OCI-LY1 (cell line): ENCODE measurements at regions not wholly inside any gene's neighbourhood (a gene's known extent, or its start where the extent isn't known, plus 50 kb on each side); places are given as distances from the start of the nearest gene placed in this dataset.

ENCODE experiments used
- H2AFZ ChIP-seq: fragments of 200-600 bp; sonication (generic), shearing (Covaris generic); 2 replicates; pipeline ENCODE4 v1.6.0; 2014; ENCODE audit warnings: antibody characterized with exemption, mild to moderate bottlenecking, low read length
- H3F3A ChIP-seq: fragments of 200-600 bp; sonication (generic), shearing (Covaris generic); 2 replicates; pipeline ENCODE4 v1.6.0; 2014; ENCODE audit warnings: mild to moderate bottlenecking, antibody characterized with exemption, low read length, moderate library complexity; ENCODE audit not compliant: insufficient read depth
- H3K27ac ChIP-seq: fragments of 200-600 bp; sonication (generic); 2 replicates; pipeline ENCODE4 v1.5.1; 2014; ENCODE audit warnings: low read length, mixed run types, mild to moderate bottlenecking, low read depth; ENCODE audit not compliant: poor library complexity, severe bottlenecking
- H3K27me3 ChIP-seq: fragments of 200-600 bp; sonication (generic); 2 replicates; pipeline ENCODE4 v1.6.0; 2014; ENCODE audit warnings: antibody characterized with exemption, mild to moderate bottlenecking, low read length, moderate library complexity; ENCODE audit not compliant: insufficient read depth
- H3K36me3 ChIP-seq: fragments of 200-600 bp; sonication (generic); 2 replicates; pipeline ENCODE4 v1.6.1; 2014; ENCODE audit warnings: mild to moderate bottlenecking, antibody characterized with exemption, low read length, moderate library complexity, mixed read lengths; ENCODE audit not compliant: insufficient read depth
- H3K4me1 ChIP-seq: fragments of 200-600 bp; sonication (generic); 2 replicates; pipeline ENCODE4 v1.5.1; 2014; ENCODE audit warnings: mild to moderate bottlenecking, low read length, moderate library complexity; ENCODE audit not compliant: insufficient read depth, severe bottlenecking
- H3K4me2 ChIP-seq: fragments of 200-600 bp; sonication (generic), shearing (Covaris generic); 2 replicates; pipeline ENCODE4 v1.6.1; 2014; ENCODE audit warnings: low read length
- H3K4me3 ChIP-seq: fragments of 200-600 bp; sonication (generic); 2 replicates; pipeline ENCODE4 v1.5.1; 2014; ENCODE audit warnings: low read length, low read depth, mild to moderate bottlenecking, mixed read lengths; ENCODE audit not compliant: poor library complexity, severe bottlenecking
- H3K79me2 ChIP-seq: fragments of 200-600 bp; shearing (Covaris generic); 2 replicates; pipeline ENCODE4 v1.6.1; 2016; ENCODE audit warnings: mixed run types, low read length, mixed read lengths; ENCODE audit not compliant: insufficient read depth
- H3K9ac ChIP-seq: fragments of 200-600 bp; sonication (generic), shearing (Covaris generic); 2 replicates; pipeline ENCODE4 v1.6.1; 2014; ENCODE audit warnings: mild to moderate bottlenecking, low read length, mixed read lengths
- H3K9me2 ChIP-seq: fragments of 200-600 bp; sonication (generic), shearing (Covaris generic); 2 replicates; pipeline ENCODE4 v1.6.1; 2014; ENCODE audit warnings: low read depth, mild to moderate bottlenecking, low read length, mixed read lengths
- H3K9me3 ChIP-seq: fragments of 200-600 bp; shearing (Covaris generic); 2 replicates; pipeline ENCODE4 v1.6.1; 2014; ENCODE audit warnings: low read length, mixed read lengths
- H4K20me1 ChIP-seq: fragments of 200-600 bp; sonication (generic), shearing (Covaris generic); 2 replicates; pipeline ENCODE4 v1.6.0; 2016; ENCODE audit warnings: mild to moderate bottlenecking, low read length; ENCODE audit not compliant: insufficient read depth
- EZH2 ChIP-seq: fragments of 200-600 bp; sonication (generic), shearing (Covaris generic); IDR thresholded peaks from 2 replicates; pipeline ENCODE4 v1.8.0; 2017; ENCODE audit warnings: borderline replicate concordance, mixed run types, mild to moderate bottlenecking, antibody characterized with exemption, low read length, moderate library complexity, mixed read lengths
- TF ChIP-seq, protein P1 (sequence below): fragments of 200-600 bp; sonication (generic), shearing (Covaris generic); IDR thresholded peaks from 2 replicates; pipeline ENCODE4 v1.5.1; 2017; ENCODE audit warnings: mild to moderate bottlenecking, antibody characterized with exemption, low read length, moderate library complexity, mixed read lengths

DNA sequence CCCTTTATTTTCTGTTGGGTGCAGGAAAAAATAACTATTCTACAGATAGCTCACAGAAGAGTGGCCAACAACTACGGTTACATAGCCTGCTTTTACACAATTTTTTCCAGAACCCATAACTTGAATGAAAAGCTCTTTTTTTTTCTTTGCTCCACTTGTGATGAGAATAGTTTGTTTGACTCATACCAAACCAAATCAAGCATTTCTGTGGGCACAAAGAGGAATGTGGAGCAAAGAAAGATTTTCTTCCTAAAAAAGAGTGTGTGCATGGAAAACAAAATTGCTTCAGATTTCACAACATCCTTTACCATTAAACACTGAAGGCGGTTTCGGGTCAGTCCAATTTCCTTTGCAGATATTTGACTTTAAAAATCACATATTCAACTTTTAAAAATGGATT is 54.8 kb upstream of the RAB11FIP2 start:
- TF ChIP-seq, protein P1, sequence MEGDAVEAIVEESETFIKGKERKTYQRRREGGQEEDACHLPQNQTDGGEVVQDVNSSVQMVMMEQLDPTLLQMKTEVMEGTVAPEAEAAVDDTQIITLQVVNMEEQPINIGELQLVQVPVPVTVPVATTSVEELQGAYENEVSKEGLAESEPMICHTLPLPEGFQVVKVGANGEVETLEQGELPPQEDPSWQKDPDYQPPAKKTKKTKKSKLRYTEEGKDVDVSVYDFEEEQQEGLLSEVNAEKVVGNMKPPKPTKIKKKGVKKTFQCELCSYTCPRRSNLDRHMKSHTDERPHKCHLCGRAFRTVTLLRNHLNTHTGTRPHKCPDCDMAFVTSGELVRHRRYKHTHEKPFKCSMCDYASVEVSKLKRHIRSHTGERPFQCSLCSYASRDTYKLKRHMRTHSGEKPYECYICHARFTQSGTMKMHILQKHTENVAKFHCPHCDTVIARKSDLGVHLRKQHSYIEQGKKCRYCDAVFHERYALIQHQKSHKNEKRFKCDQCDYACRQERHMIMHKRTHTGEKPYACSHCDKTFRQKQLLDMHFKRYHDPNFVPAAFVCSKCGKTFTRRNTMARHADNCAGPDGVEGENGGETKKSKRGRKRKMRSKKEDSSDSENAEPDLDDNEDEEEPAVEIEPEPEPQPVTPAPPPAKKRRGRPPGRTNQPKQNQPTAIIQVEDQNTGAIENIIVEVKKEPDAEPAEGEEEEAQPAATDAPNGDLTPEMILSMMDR = no peak
- TF ChIP-seq EZH2 = no peak
- no peaks in the 10 kb centered on the region for H3K27me3 ChIP-seq
- H3K9me3 ChIP-seq = no peaks in the 10 kb centered on the region
- no peaks in the 10 kb centered on the region for H3K36me3 ChIP-seq
- H3K4me3 ChIP-seq = no peak overlapping the region
- H3K4me2 ChIP-seq = no peak overlapping the region
- no peaks in the 10 kb centered on the region for H3F3A ChIP-seq
- no peaks in the 10 kb centered on the region for H3K9me2 ChIP-seq
- H4K20me1 ChIP-seq = no peaks in the 10 kb centered on the region
- no peaks in the 10 kb centered on the region for H3K4me1 ChIP-seq
- no peak overlapping the region for H2AFZ ChIP-seq
- no peaks in the 10 kb centered on the region for H3K79me2 ChIP-seq
- no peak overlapping the region for H3K9ac ChIP-seq
- H3K27ac ChIP-seq = no peak overlapping the region
